GM12878 (cell line): ENCODE measurements at regions not wholly inside any gene's neighbourhood (a gene's known extent, or its start where the extent isn't known, plus 50 kb on each side); places are given as distances from the start of the nearest gene placed in this dataset.

ENCODE experiments used
- BCL11A ChIP-seq: IDR thresholded peaks from 2 replicates; pipeline ENCODE4 v1.6.1; 2011; ENCODE audit warnings: low read depth, low read length
- JUNB ChIP-seq: IDR thresholded peaks from 2 replicates; pipeline ENCODE4 v1.6.1; 2016; ENCODE audit warnings: antibody characterized with exemption, mild to moderate bottlenecking
- NBN ChIP-seq: fragments of 450-650 bp; IDR thresholded peaks from 2 replicates; pipeline ENCODE4 v1.6.1; 2016
- ZZZ3 ChIP-seq: IDR thresholded peaks from 2 replicates; pipeline ENCODE4 v1.6.1; 2011; ENCODE audit warnings: low read depth; ENCODE audit not compliant: control insufficient read depth, insufficient read length
- TF ChIP-seq, protein P1 (sequence below), 3 experiments: IDR thresholded peaks in 2 of 3; conservative IDR thresholded peaks in 1 of 3; 2 replicates each; pipeline ENCODE4 v1.5.1; 2011; ENCODE audit warnings: low read depth in 3 of 3, low read length in 3 of 3, mild to moderate bottlenecking in 3 of 3, control low read depth in 2 of 3, moderate library complexity in 2 of 3, inconsistent platforms in 1 of 3, mixed read lengths in 1 of 3; ENCODE audit not compliant: control insufficient read depth in 2 of 3, insufficient read depth in 1 of 3; ENCODE audit errors: extremely low read depth in 1 of 3

DNA sequence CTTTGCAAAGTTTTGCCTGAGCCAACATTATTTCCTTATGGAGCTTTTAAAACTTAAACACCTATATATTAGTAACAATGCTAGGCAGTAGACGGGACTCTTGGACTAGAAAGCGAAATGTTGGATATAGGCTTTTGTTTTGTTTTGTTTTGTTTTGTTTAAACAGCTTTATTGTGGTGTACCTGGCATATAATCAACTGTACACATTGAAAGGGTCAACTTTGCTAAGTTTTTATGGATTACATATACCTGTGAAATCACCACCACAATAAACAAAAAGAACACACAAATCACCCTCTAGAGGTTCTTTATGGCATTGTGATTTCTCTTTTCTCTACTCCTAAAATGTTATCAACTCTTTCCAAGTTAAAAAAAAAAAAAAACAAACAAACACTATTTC lies 184.9 kb upstream of the LNX1 start:
- TF ChIP-seq, protein P1, sequence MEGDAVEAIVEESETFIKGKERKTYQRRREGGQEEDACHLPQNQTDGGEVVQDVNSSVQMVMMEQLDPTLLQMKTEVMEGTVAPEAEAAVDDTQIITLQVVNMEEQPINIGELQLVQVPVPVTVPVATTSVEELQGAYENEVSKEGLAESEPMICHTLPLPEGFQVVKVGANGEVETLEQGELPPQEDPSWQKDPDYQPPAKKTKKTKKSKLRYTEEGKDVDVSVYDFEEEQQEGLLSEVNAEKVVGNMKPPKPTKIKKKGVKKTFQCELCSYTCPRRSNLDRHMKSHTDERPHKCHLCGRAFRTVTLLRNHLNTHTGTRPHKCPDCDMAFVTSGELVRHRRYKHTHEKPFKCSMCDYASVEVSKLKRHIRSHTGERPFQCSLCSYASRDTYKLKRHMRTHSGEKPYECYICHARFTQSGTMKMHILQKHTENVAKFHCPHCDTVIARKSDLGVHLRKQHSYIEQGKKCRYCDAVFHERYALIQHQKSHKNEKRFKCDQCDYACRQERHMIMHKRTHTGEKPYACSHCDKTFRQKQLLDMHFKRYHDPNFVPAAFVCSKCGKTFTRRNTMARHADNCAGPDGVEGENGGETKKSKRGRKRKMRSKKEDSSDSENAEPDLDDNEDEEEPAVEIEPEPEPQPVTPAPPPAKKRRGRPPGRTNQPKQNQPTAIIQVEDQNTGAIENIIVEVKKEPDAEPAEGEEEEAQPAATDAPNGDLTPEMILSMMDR (IDR thresholded peaks at IDR 0.05 in 2 of 3, conservative IDR thresholded peaks at IDR 0.05 in 1 of 3; ENCODE audit: control insufficient read depth in 2 of 3, extremely low read depth in 1 of 3, insufficient read depth in 1 of 3, low read depth in 3 of 3, low read length in 3 of 3) = no peak
- TF ChIP-seq JUNB (no peak), BCL11A (no peak), NBN (no peak), ZZZ3 (no peak)
